ENCODE measurements at regions not wholly inside any gene's neighbourhood (a gene's known extent, or its start where the extent isn't known, plus 50 kb on each side); places are given as distances from the start of the nearest gene placed in this dataset.
"Not testable (repeated sequence)": the region's sequence is repeated elsewhere in the genome, so short reads cannot be mapped to it uniquely, and the experiment has no call there.

DNA sequence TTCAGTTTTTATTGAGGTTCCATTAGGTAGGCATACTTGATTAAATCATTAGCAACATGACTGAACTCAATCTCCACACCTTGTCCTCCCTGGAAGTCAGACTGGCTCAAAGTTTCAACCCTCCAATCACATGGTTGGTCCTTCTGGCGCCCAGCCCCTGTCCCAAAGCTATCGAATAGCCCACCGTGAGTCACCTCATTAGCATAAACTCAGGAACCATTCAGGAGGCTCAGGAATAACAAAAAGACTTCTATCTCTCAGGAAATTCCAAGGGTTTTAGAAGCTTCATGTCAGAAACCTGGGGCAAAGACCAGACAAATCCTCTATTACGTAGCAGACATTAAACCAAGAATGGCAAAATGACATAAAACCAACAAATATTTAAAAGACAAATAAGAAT lies 78.6 kb downstream of the RGS2 start:
- ATAC-seq = no peak
- Mint-ChIP-seq H3K27me3 (ENCODE audit: low read depth) (no peaks in the 10 kb centered on the region), H3K36me3 (ENCODE audit: low read depth) (no peaks in the 10 kb centered on the region), H3K27ac (no peak overlapping the region), H3K4me3 (no peak overlapping the region), H3K4me1 (ENCODE audit: low read depth) (no peaks in the 10 kb centered on the region), H3K9me3 (ENCODE audit: insufficient read depth) (no peaks in the 10 kb centered on the region)
- no peak for DNase-seq
- CTCF ChIA-PET = no interaction called here
- POLR2A ChIA-PET = no interaction called here

DNA sequence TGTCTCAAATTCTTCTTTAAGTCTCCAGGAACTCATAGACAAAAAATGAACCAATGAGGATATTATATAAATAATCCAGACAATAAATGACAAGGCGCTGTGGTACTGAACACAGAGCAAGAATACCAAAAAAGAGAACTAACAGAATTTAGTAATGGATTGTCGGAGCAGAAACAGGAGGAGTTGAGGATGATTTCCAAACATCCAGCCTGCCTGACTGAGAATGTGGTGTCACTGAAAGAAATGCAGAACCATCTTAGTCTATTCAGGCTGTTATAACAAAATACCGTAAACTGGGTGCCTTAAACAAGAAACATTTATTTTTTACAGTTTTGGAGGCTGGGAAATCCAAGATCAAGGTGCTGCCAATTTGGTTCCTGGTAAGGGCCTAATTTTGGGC lies 79.7 kb downstream of the RGS2 start:
- Mint-ChIP-seq H3K9me3 (ENCODE audit: insufficient read depth) (no peaks in the 10 kb centered on the region), H3K4me3 (no peak overlapping the region), H3K27ac (no peak overlapping the region), H3K36me3 (ENCODE audit: low read depth) (no peaks in the 10 kb centered on the region), H3K4me1 (ENCODE audit: low read depth) (no peaks in the 10 kb centered on the region), H3K27me3 (ENCODE audit: low read depth) (no peaks in the 10 kb centered on the region)
- ChIA-PET POLR2A (no interaction called here), CTCF (no interaction called here)
- ATAC-seq (no peak), DNase-seq (no peak)

DNA sequence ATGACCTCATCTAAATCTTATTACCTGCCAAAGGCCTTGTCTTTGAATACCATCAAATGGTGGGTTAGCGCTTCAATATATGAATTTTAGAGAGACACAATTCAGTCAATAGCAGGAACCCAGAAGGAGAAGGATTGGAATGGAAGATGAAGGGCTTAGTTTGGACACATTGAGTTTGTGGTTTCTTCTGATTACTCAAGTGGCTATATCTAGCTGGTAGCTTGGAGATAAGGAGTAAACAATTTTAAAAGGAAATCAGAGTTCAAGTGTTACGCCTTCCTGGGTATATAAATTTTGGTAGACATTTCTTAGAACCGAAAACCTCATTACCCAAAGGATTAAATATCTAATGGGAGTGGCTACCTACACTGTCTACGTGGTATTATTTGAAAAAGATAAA lies 80.2 kb downstream of the RGS2 start:
- H3K4me3 Mint-ChIP-seq = no peak overlapping the region
- DNase-seq = no peak
- no peaks in the 10 kb centered on the region for H3K36me3 Mint-ChIP-seq (ENCODE audit: low read depth)
- no peaks in the 10 kb centered on the region for H3K4me1 Mint-ChIP-seq (ENCODE audit: low read depth)
- no peaks in the 10 kb centered on the region for H3K9me3 Mint-ChIP-seq (ENCODE audit: insufficient read depth)
- CTCF ChIA-PET = no interaction called here
- no peaks in the 10 kb centered on the region for H3K27me3 Mint-ChIP-seq (ENCODE audit: low read depth)
- POLR2A ChIA-PET = interaction anchor here (0.7 kb wide), 1 partner anchor 28 kb away, joined by 3 read pairs; no protein-coding TSS in a partner anchor
- no peak for ATAC-seq
- no peak overlapping the region for H3K27ac Mint-ChIP-seq

DNA sequence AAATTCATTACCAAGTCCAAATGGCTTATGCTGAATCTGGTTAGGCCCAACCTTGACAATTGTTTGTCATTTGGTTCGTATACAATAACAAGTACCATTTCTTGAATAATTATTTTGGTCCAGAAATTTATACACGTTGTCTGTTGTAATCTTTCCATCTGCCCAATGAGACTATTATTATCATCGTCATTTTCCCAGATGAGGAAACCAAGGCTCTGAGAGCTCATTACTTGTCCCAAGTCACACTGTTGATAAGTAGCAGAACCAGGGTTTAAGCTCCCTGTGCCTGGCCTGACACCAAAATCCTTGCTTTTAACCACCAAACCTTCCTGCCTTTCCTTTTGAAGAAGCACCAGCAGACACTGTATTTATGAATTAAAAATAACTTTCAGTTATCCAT lies 81.3 kb downstream of the RGS2 start:
- no peak for ATAC-seq
- no peaks in the 10 kb centered on the region for H3K4me1 Mint-ChIP-seq (ENCODE audit: low read depth)
- H3K4me3 Mint-ChIP-seq = no peak overlapping the region
- ChIA-PET POLR2A (no interaction called here), CTCF (no interaction called here)
- H3K27ac Mint-ChIP-seq = no peak overlapping the region
- H3K36me3 Mint-ChIP-seq (ENCODE audit: low read depth) = no peaks in the 10 kb centered on the region
- no peaks in the 10 kb centered on the region for H3K27me3 Mint-ChIP-seq (ENCODE audit: low read depth)
- H3K9me3 Mint-ChIP-seq (ENCODE audit: insufficient read depth) = no peaks in the 10 kb centered on the region
- DNase-seq = no peak

DNA sequence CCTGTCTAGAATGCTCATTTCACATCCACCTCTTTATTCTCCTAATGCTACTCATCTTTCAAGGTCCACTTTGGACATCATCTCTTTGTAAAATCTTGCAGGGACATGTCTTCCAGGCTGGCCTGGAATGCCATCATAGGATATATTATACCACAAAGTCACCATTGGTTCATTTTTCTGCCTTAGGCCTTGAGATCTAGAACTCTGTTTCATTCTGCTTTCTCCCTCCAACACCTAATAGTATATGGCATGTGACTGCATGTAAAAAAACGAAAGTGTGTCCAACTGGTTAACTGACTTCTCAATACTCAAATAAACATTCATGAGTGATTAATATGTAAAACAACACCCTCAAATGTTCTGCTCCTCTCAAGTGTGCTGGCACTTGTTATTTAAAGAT lies 84.1 kb downstream of the RGS2 start:
- DNase-seq (no peak), ATAC-seq (no peak)
- no peak overlapping the region for H3K27ac Mint-ChIP-seq
- no peaks in the 10 kb centered on the region for H3K36me3 Mint-ChIP-seq (ENCODE audit: low read depth)
- peaks cover 2% of the 10 kb centered on the region for H3K27me3 Mint-ChIP-seq (ENCODE audit: low read depth)
- H3K9me3 Mint-ChIP-seq (ENCODE audit: insufficient read depth) = no peaks in the 10 kb centered on the region
- ChIA-PET POLR2A (no interaction called here), CTCF (no interaction called here)
- no peaks in the 10 kb centered on the region for H3K4me1 Mint-ChIP-seq (ENCODE audit: low read depth)
- no peak overlapping the region for H3K4me3 Mint-ChIP-seq

DNA sequence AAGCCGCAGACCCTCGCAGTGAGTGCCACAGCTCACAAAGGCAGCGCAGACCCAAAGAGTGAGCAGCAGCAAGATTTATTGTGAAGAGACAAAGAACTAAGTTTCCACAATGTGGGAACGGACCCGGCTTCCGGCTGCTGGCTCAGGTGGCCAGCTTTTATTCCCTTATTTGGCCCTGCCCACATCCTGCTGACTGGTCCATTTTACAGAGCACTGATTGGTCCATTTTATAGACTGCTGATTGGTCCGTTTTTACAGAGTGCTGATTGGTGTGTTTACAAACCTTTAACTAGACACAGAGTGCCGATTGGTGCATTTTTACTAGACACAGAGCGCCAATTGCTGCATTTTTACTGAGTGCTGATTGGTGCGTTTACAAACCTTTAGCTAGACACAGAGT lies 86.6 kb downstream of the RGS2 start:
- H3K27me3 Mint-ChIP-seq (ENCODE audit: low read depth); H3K36me3 Mint-ChIP-seq (ENCODE audit: low read depth); POLR2A ChIA-PET; CTCF ChIA-PET; H3K9me3 Mint-ChIP-seq (ENCODE audit: insufficient read depth); H3K4me3 Mint-ChIP-seq; H3K4me1 Mint-ChIP-seq (ENCODE audit: low read depth); DNase-seq; H3K27ac Mint-ChIP-seq; ATAC-seq: not testable (repeated sequence)

DNA sequence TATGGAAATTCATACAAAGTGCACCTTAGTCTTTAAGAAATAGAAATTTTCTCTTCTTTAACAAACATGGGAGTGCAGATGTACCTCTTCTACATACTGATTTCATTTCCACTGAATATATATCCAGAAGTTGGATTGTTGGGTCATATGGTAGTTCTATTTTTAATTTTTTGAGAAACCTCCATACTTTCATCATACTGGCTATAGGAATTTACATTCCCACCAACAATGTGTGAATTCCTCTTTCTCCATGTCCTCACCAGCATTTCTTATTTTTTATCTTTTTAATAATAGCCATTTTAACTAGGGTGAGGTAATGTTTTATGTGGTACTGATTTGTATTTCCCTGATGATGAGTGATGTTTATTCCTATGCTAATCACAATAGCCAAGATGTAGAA lies 87.5 kb downstream of the RGS2 start:
- ATAC-seq (no peak), DNase-seq (no peak)
- H3K4me1 Mint-ChIP-seq (ENCODE audit: low read depth) = no peaks in the 10 kb centered on the region
- H3K9me3 Mint-ChIP-seq (ENCODE audit: insufficient read depth) = no peaks in the 10 kb centered on the region
- POLR2A ChIA-PET = no interaction called here
- no peak overlapping the region for H3K27ac Mint-ChIP-seq
- H3K27me3 Mint-ChIP-seq (ENCODE audit: low read depth) = peaks cover 2% of the 10 kb centered on the region
- CTCF ChIA-PET = no interaction called here
- H3K36me3 Mint-ChIP-seq (ENCODE audit: low read depth) = no peaks in the 10 kb centered on the region
- no peak overlapping the region for H3K4me3 Mint-ChIP-seq

DNA sequence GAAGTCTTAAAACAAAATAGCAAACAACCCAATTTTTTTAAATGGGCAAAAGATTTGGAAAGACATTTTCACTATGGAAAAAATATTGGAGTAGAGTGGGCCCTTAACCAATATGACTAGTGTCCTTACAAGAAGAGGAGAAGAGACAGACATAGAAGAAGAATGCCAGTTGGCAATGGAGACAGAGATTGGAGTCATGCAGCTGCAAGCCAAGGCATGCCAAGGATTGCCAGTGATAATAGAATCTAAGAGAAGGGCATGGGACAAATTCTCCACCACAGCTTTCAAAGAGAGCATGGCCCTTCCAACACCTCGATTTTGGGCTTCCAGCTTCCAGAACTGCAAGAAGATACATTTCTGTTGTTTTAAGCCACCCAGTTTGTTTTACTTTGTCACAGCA lies 92.7 kb downstream of the RGS2 start:
- peaks cover 2% of the 10 kb centered on the region for H3K27me3 Mint-ChIP-seq (ENCODE audit: low read depth)
- H3K27ac Mint-ChIP-seq = no peak overlapping the region
- ChIA-PET CTCF (no interaction called here), POLR2A (no interaction called here)
- DNase-seq (no peak), ATAC-seq (no peak)
- H3K4me3 Mint-ChIP-seq = no peak overlapping the region
- no peaks in the 10 kb centered on the region for H3K36me3 Mint-ChIP-seq (ENCODE audit: low read depth)
- H3K9me3 Mint-ChIP-seq (ENCODE audit: insufficient read depth) = no peaks in the 10 kb centered on the region
- H3K4me1 Mint-ChIP-seq (ENCODE audit: low read depth) = peaks cover 2% of the 10 kb centered on the region

DNA sequence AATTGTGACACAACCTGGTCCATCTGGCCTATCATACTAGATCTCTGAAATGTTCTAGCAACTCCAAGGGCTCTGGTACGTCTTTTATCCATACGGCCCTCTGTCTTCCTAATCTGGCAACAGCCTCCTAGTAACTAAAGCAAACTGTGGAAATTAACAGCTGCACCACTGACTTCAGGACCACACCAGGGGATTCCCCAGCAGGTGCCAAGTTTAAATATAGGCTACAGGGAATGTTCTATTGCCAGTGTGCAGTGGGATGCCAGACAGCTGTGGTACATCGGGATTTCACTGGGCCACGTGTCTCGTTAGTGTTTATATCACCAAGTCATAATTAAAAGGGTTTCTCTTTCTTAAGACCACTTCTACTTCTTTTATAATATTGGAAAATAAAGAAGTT lies 94.3 kb downstream of the RGS2 start:
- no peak for ATAC-seq
- no peak overlapping the region for H3K27ac Mint-ChIP-seq
- CTCF ChIA-PET = interaction anchor here (0.8 kb wide), 1 partner anchor 118 kb away, joined by 3 read pairs; no protein-coding TSS in a partner anchor

DNA sequence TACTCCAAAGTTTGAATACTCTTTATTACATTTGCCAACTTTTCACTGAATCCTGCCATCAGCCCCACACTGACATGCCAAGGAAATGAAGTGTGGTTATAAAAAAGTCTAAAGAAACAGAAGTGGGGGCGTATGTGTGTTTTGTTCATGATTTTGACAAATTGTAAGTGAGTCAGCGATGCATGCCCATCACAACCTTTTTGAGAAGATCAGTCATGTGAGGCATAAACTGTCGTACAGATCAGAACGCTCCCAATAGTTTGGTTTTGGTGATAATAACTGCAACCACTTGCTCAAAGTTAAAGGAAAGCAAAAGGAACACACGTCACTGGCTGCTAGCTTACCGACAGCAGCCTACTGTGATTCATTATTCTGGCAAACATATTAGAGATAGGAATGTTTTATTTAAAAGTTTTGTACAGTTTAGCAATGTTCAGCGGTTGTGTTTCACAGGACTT lies 95.6 kb downstream of the RGS2 start:
- no peaks in the 10 kb centered on the region for H3K9me3 Mint-ChIP-seq (ENCODE audit: insufficient read depth)
- ChIA-PET POLR2A (interaction anchor here (0.6 kb wide), 1 partner anchor 76 kb away, joined by 3 read pairs; no protein-coding TSS in a partner anchor), CTCF (no interaction called here)
- ATAC-seq (no peak), DNase-seq (no peak)
- no peaks in the 10 kb centered on the region for H3K27me3 Mint-ChIP-seq (ENCODE audit: low read depth)
- H3K4me3 Mint-ChIP-seq = no peak overlapping the region
- H3K4me1 Mint-ChIP-seq (ENCODE audit: low read depth) = peaks cover 2% of the 10 kb centered on the region
- H3K36me3 Mint-ChIP-seq (ENCODE audit: low read depth) = no peaks in the 10 kb centered on the region
- no peak overlapping the region for H3K27ac Mint-ChIP-seq

More for the DNA sequence above, 94.3 kb downstream of the RGS2 start:
- POLR2A ChIA-PET = no interaction called here
- H3K9me3 Mint-ChIP-seq (ENCODE audit: insufficient read depth) = no peaks in the 10 kb centered on the region
- H3K4me3 Mint-ChIP-seq = no peak overlapping the region
- no peaks in the 10 kb centered on the region for H3K27me3 Mint-ChIP-seq (ENCODE audit: low read depth)
- DNase-seq = no peak
- no peaks in the 10 kb centered on the region for H3K36me3 Mint-ChIP-seq (ENCODE audit: low read depth)
- H3K4me1 Mint-ChIP-seq (ENCODE audit: low read depth) = peaks cover 2% of the 10 kb centered on the region

DNA sequence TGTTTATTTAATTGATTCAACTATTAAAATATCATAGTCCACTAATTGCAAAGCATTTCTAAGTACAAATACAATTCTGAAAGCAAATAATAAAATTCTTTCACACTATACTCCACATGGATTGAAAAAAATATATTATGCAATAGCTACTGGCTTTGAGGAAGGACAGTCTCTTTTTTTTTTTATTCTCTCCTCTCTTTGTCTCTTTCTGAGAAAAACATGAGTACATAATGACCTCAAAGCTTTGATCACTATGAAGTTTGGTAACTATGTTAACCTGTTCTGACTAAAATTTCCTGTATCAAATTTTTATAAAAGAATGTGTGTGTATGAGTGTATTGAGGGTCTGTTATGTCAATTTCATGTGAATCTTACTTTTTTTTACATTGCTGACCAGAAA lies 96.2 kb downstream of the RGS2 start:
- H3K27ac Mint-ChIP-seq = no peak overlapping the region
- no peak overlapping the region for H3K4me3 Mint-ChIP-seq
- ATAC-seq = no peak
- no peak for DNase-seq
- H3K27me3 Mint-ChIP-seq (ENCODE audit: low read depth) = no peaks in the 10 kb centered on the region
- POLR2A ChIA-PET = interaction anchor here (0.6 kb wide), 1 partner anchor 77 kb away, joined by 3 read pairs; no protein-coding TSS in a partner anchor
- CTCF ChIA-PET = no interaction called here
- H3K9me3 Mint-ChIP-seq (ENCODE audit: insufficient read depth) = no peaks in the 10 kb centered on the region
- peaks cover 2% of the 10 kb centered on the region for H3K4me1 Mint-ChIP-seq (ENCODE audit: low read depth)
- H3K36me3 Mint-ChIP-seq (ENCODE audit: low read depth) = no peaks in the 10 kb centered on the region

DNA sequence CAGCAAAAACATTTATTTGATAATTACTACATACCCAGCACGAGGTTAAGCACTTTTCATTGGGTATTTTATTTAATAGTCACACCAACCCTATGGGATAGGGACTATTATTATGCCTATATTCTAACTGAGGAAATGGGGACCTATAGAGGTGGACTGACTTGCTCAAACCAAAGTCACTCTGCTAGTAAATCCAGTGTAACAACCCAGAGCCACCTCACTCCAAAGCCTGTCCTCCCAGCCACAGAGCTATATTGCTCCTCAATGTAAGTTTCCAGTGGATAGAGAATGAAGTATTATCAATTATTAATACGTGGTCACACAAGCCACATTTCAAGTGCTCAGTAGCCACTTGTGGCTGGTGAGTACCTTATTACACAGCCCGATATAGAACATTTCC lies 97.5 kb downstream of the RGS2 start:
- no peak for ATAC-seq
- CTCF ChIA-PET = no interaction called here
- POLR2A ChIA-PET = no interaction called here

DNA sequence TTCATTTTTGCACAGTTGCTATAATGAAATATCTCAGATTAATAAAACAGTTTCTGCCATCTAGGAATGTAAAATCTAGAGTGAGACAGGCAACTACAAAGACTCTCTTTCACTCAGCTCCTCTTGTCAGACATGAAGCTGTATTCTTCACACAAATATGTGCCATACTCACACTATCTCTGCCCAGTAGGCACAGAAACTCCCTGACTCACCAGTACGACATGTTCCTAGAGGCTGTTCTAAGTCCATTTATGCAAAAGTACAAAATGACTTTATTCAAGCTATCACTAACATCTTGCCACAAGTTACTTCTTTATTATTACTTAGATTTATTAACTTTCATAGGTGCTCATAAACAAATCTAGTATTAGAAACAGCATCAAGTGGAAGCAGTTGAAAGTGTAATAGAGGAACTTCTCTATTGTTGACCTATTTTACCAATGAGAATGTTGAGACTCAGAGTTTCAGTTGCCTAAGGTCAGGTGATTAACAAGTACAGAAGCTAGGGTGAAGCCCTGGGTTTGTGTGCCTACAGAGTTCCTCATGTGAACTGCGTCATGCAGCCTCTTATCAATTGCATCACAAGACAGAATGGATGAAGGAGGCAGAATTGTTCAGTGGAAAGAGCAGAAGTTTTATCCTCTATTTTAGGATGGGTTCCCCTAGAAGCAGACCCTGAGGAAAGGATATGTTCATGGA lies 98.9 kb downstream of the RGS2 start:
- ATAC-seq (no peak), DNase-seq (no peak)
- Mint-ChIP-seq H3K4me1 (ENCODE audit: low read depth) (peaks cover 2% of the 10 kb centered on the region), H3K9me3 (ENCODE audit: insufficient read depth) (no peaks in the 10 kb centered on the region), H3K27ac (no peak overlapping the region), H3K4me3 (no peak overlapping the region), H3K36me3 (ENCODE audit: low read depth) (no peaks in the 10 kb centered on the region), H3K27me3 (ENCODE audit: low read depth) (no peaks in the 10 kb centered on the region)
- ChIA-PET POLR2A (interaction anchor here (1.1 kb wide), 1 partner anchor 19 kb away, joined by 6 read pairs; no protein-coding TSS in a partner anchor), CTCF (no interaction called here)

More for the DNA sequence above, 97.5 kb downstream of the RGS2 start:
- peaks cover 2% of the 10 kb centered on the region for H3K4me1 Mint-ChIP-seq (ENCODE audit: low read depth)
- DNase-seq = no peak
- no peaks in the 10 kb centered on the region for H3K9me3 Mint-ChIP-seq (ENCODE audit: insufficient read depth)
- H3K4me3 Mint-ChIP-seq = no peak overlapping the region
- H3K27ac Mint-ChIP-seq = no peak overlapping the region
- H3K36me3 Mint-ChIP-seq (ENCODE audit: low read depth) = no peaks in the 10 kb centered on the region
- H3K27me3 Mint-ChIP-seq (ENCODE audit: low read depth) = no peaks in the 10 kb centered on the region

Data from activated CD8-positive, alpha-beta T cell treated with anti-CD3 and anti-CD28 coated beads, Interleukin-2, amount 10 ng/mL, durations not matched to agents 7 days and 5 days (primary cell).